ENCODE measurements at regions not wholly inside any gene's neighbourhood (a gene's known extent, or its start where the extent isn't known, plus 50 kb on each side); places are given as distances from the start of the nearest gene placed in this dataset.
"Not testable (repeated sequence)": the region's sequence is repeated elsewhere in the genome, so short reads cannot be mapped to it uniquely, and the experiment has no call there.

DNA sequence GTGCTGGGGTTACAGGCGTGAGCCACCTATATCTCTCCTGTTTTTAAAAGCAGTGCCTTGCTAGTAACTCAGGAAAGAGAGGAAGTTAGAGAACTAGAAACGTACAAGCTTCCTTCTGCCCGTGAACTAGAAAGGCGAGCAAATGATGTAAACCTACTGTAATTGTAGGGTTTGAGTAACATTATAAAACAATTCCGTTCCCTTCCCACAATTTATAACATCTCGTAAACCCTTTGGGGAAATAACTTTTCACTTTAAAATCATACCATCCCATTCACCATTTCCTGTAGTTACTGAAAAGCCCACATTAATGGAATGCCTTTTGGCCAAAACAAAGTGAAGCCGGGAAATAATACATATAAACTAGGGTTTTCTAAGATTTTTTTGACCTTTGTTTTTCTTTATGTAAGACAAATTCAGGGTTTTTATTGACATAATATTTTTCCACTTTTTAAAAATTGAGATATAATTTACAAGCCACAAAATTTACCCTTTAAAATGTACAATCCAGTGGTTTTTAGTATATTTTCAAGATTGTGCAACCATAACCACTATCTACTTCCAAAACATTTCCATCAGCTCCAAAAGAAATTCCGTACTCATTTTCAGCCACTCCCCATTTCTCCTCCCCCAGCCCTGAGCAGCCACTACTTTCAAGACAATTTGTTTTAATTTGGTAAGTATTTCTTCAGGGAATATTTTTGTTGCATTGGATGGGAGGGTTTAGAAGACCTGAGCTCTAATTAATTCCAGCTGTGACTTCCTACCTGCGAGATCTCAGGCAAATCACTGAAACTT, 175.1 kb upstream of the PDE10A start (continued):
- TF ChIP-seq, protein P1, sequence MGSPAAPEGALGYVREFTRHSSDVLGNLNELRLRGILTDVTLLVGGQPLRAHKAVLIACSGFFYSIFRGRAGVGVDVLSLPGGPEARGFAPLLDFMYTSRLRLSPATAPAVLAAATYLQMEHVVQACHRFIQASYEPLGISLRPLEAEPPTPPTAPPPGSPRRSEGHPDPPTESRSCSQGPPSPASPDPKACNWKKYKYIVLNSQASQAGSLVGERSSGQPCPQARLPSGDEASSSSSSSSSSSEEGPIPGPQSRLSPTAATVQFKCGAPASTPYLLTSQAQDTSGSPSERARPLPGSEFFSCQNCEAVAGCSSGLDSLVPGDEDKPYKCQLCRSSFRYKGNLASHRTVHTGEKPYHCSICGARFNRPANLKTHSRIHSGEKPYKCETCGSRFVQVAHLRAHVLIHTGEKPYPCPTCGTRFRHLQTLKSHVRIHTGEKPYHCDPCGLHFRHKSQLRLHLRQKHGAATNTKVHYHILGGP (tag by site-specific recombination; IDR thresholded peaks at IDR 0.05): 0 out of 2 replicates have a peak, but pooled peaks have one; percentile 42
- TF ChIP-seq ZNF501 (tag by site-specific recombination; IDR thresholded peaks at IDR 0.05) (no peak), ZNF843 (tag by site-specific recombination; IDR thresholded peaks at IDR 0.05) (no peak), ZNF19 (tag by site-specific recombination; IDR thresholded peaks at IDR 0.05; ENCODE audit: low read depth) (no peak), ZNF37A (tag by site-specific recombination; IDR thresholded peaks at IDR 0.05) (no peak), SP7 (tag by site-specific recombination; IDR thresholded peaks at IDR 0.05) (peak; percentile 98), YY2 (tag by site-specific recombination; IDR thresholded peaks at IDR 0.05) (no peak), GLI2 (tag by site-specific recombination; IDR thresholded peaks at IDR 0.05; ENCODE audit: borderline replicate concordance, low read depth) (no peak), MYNN (tag by site-specific recombination; IDR thresholded peaks at IDR 0.05; ENCODE audit: borderline replicate concordance) (no peak)
- TF ChIP-seq, protein P2, sequence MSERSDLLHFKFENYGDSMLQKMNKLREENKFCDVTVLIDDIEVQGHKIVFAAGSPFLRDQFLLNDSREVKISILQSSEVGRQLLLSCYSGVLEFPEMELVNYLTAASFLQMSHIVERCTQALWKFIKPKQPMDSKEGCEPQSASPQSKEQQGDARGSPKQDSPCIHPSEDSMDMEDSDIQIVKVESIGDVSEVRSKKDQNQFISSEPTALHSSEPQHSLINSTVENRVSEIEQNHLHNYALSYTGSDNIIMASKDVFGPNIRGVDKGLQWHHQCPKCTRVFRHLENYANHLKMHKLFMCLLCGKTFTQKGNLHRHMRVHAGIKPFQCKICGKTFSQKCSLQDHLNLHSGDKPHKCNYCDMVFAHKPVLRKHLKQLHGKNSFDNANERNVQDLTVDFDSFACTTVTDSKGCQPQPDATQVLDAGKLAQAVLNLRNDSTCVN (tag by site-specific recombination; optimal IDR thresholded peaks at IDR 0.05): no peak
- TF ChIP-seq, protein P3, sequence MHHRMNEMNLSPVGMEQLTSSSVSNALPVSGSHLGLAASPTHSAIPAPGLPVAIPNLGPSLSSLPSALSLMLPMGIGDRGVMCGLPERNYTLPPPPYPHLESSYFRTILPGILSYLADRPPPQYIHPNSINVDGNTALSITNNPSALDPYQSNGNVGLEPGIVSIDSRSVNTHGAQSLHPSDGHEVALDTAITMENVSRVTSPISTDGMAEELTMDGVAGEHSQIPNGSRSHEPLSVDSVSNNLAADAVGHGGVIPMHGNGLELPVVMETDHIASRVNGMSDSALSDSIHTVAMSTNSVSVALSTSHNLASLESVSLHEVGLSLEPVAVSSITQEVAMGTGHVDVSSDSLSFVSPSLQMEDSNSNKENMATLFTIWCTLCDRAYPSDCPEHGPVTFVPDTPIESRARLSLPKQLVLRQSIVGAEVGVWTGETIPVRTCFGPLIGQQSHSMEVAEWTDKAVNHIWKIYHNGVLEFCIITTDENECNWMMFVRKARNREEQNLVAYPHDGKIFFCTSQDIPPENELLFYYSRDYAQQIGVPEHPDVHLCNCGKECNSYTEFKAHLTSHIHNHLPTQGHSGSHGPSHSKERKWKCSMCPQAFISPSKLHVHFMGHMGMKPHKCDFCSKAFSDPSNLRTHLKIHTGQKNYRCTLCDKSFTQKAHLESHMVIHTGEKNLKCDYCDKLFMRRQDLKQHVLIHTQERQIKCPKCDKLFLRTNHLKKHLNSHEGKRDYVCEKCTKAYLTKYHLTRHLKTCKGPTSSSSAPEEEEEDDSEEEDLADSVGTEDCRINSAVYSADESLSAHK (tag by site-specific recombination; IDR thresholded peaks at IDR 0.05): peak; percentile 48; the same call in 1 of the 2 replicates

DNA sequence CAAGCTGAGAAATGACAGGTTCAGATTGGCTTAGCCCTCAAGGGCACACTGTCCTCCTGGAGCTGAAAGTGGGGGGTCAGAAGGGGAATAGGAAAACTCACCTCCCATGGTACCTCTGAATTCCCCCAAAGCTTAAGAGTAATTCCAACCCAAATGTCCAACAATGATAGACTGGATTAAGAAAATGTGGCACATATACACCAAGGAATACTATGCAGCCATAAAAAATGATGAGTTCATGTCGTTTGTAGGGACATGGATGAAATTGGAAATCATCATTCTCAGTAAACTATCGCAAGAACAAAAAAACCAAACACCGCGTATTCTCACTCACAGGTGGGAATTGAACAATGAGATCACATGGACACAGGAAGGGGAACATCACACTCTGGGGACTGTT, 173.6 kb upstream of the PDE10A start:
- H3K4me3 ChIP-seq (ENCODE audit: low read depth, low read length); H3K36me3 ChIP-seq (ENCODE audit: control insufficient read depth in 2 of 2, insufficient read depth in 1 of 2, low read length in 2 of 2); POLR2A ChIA-PET; H3K4me1 ChIP-seq (ENCODE audit: control insufficient read depth, insufficient read depth, low read length); H3K27ac ChIP-seq (ENCODE audit: extremely low read depth, low read depth, low read length); H3K9me3 ChIP-seq (ENCODE audit: control insufficient read depth, insufficient read depth, low read depth, low read length): not testable (repeated sequence)
- TF ChIP-seq ZNF146 (tag by site-specific recombination; IDR thresholded peaks at IDR 0.05): peak; percentile 97
- TF ChIP-seq, protein P4, sequence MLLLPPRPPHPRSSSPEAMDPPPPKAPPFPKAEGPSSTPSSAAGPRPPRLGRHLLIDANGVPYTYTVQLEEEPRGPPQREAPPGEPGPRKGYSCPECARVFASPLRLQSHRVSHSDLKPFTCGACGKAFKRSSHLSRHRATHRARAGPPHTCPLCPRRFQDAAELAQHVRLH (tag by site-specific recombination; IDR thresholded peaks at IDR 0.05): peak; percentile 75; the same call in 1 of the 2 replicates
- CTCF ChIA-PET: interaction anchor here (0.6 to 1.6 kb wide), 3 partner anchors 9 to 222 kb away, joined by 3 to 6 read pairs (median 4); no protein-coding TSS in a partner anchor

DNA sequence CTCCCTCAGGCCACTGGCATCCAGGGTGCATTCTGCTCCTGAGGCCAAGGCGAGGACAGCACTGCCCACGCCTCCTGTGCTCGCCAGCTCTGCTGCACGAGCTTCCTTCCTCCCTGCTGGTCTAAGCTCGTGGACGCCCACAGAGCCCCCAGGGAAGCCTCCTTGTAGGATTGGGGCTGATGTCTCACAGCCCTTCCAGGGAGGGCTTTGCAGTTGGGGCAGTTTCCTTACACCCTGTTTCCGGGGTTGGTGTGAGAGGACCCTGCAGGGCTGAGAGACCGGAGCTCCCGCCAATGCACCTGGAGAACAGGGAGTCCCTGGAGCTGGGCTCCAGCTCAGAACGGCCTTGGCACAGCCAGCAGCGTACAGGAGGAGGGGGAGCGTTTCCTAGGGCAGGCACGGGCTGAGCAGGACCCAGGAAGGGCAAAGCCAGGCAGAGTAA, 172.4 kb upstream of the PDE10A start:
- POLR2A ChIA-PET: no interaction called here
- TF ChIP-seq ZBTB21 (tag by site-specific recombination; IDR thresholded peaks at IDR 0.05) (no peak), ZNF473 (tag by site-specific recombination; IDR thresholded peaks at IDR 0.05) (no peak), ZBTB17 (tag by site-specific recombination; IDR thresholded peaks at IDR 0.05) (peak; percentile 49; the same call in 1 of the 2 replicates), ZFHX2 (tag by site-specific recombination; conservative IDR thresholded peaks at IDR 0.05) (peak; percentile 66)
- TF ChIP-seq, protein P5, sequence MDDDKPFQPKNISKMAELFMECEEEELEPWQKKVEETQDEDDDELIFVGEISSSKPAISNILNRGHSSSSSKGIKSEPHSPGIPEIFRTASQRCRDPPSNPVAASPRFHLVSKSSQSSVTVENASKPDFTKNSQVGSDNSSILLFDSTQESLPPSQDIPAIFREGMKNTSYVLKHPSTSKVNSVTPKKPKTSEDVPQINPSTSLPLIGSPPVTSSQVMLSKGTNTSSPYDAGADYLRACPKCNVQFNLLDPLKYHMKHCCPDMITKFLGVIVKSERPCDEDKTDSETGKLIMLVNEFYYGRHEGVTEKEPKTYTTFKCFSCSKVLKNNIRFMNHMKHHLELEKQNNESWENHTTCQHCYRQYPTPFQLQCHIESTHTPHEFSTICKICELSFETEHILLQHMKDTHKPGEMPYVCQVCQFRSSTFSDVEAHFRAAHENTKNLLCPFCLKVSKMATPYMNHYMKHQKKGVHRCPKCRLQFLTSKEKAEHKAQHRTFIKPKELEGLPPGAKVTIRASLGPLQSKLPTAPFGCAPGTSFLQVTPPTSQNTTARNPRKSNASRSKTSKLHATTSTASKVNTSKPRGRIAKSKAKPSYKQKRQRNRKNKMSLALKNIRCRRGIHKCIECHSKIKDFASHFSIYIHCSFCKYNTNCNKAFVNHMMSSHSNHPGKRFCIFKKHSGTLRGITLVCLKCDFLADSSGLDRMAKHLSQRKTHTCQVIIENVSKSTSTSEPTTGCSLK (tag by site-specific recombination; IDR thresholded peaks at IDR 0.05): no peak
- TF ChIP-seq, protein P6, sequence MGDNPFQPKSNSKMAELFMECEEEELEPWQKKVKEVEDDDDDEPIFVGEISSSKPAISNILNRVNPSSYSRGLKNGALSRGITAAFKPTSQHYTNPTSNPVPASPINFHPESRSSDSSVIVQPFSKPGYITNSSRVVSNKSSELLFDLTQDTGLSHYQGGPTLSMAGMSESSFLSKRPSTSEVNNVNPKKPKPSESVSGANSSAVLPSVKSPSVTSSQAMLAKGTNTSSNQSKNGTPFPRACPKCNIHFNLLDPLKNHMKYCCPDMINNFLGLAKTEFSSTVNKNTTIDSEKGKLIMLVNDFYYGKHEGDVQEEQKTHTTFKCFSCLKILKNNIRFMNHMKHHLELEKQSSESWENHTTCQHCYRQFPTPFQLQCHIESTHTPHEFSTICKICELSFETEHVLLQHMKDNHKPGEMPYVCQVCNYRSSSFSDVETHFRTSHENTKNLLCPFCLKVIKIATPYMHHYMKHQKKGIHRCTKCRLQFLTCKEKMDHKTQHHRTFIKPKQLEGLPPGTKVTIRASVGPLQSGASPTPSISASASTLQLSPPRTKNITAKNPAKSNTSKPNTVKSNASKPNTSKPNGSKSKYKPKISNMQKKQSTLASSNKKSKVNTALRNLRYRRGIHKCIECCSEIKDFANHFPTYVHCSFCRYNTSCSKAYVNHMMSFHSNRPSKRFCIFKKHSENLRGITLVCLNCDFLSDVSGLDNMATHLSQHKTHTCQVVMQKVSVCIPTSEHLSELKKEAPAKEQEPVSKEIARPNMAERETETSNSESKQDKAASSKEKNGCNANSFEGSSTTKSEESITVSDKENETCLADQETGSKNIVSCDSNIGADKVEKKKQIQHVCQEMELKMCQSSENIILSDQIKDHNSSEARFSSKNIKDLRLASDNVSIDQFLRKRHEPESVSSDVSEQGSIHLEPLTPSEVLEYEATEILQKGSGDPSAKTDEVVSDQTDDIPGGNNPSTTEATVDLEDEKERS (tag by site-specific recombination; IDR thresholded peaks at IDR 0.05): no peak

More for the DNA sequence above, 172.4 kb upstream of the PDE10A start:
- CTCF ChIA-PET: interaction anchor here (1.3 to 1.6 kb wide), 3 partner anchors 8 to 107 kb away, joined by 3 to 6 read pairs (median 3); no protein-coding TSS in a partner anchor
- no peak overlapping the region for H3K4me3 ChIP-seq (ENCODE audit: low read depth, low read length)
- H3K27ac ChIP-seq (ENCODE audit: extremely low read depth, low read depth, low read length): no peak overlapping the region
- H3K36me3 ChIP-seq (ENCODE audit: control insufficient read depth in 2 of 2, insufficient read depth in 1 of 2, low read length in 2 of 2): no peaks in the 10 kb centered on the region
- H3K4me1 ChIP-seq (ENCODE audit: control insufficient read depth, insufficient read depth, low read length): peaks cover 2% of the 10 kb centered on the region; the same call in 1 of the 2 replicates
- H3K9me3 ChIP-seq (ENCODE audit: control insufficient read depth, insufficient read depth, low read depth, low read length): no peaks in the 10 kb centered on the region

All from HEK293 (cell line).